Right atrium auricular region (tissue), 2 donors: ENCODE measurements at regions not wholly inside any gene's neighbourhood (a gene's known extent, or its start where the extent isn't known, plus 50 kb on each side); places are given as distances from the start of the nearest gene placed in this dataset.
A peak's percentile ranks its signal among the peaks of the same experiment; 100 is the strongest.

Experiments used
- DNase-seq: peaks from one replicate; pipeline ENCODE4 v3.0.0-alpha.2; 2019; ENCODE audit warnings: low spot score
- H3K27ac ChIP-seq, 2 donors: fragments of 200-600 bp; sonication (generic); 1 replicate in 1 of 2; 2 replicates in 1 of 2; pipeline ENCODE4 v1.5.1; 2016 to 2019
- H3K27me3 ChIP-seq, 2 donors: fragments of 200-600 bp; sonication (generic); one replicate each; pipeline versions ENCODE4 v1.5.1 to v1.6.0; 2017 to 2019
- H3K36me3 ChIP-seq: fragments of 200-600 bp; sonication (generic); one replicate; pipeline ENCODE4 v1.5.1; 2016
- H3K4me1 ChIP-seq, 2 donors: fragments of 200-600 bp; sonication (generic); one replicate each; pipeline versions ENCODE4 v1.5.1 to v1.6.0; 2017 to 2019
- H3K4me3 ChIP-seq, 2 donors: fragments of 200-600 bp; sonication (generic); 1 replicate in 1 of 2; 2 replicates in 1 of 2; pipeline ENCODE4 v1.5.1; 2017 to 2019; ENCODE audit warnings: mild to moderate bottlenecking in 1 of 2, moderate library complexity in 1 of 2
- H3K9me3 ChIP-seq, 2 donors: fragments of 200-600 bp; sonication (generic); one replicate each; pipeline ENCODE4 v1.5.1; 2019
- TF ChIP-seq, protein P1 (sequence below), 2 donors: fragments of 200-600 bp; sonication (generic); IDR thresholded peaks; one replicate each; pipeline ENCODE4 v1.5.1; 2019; ENCODE audit warnings: antibody characterized with exemption in 2 of 2

GRCh38 chr2:15760232-15760910 lies 168.7 kb downstream of the DDX1 start:
- H3K4me3 ChIP-seq, result no peak overlapping the region
- H3K4me1 ChIP-seq, result no peaks in the 10 kb centered on the region
- TF ChIP-seq, protein P1, sequence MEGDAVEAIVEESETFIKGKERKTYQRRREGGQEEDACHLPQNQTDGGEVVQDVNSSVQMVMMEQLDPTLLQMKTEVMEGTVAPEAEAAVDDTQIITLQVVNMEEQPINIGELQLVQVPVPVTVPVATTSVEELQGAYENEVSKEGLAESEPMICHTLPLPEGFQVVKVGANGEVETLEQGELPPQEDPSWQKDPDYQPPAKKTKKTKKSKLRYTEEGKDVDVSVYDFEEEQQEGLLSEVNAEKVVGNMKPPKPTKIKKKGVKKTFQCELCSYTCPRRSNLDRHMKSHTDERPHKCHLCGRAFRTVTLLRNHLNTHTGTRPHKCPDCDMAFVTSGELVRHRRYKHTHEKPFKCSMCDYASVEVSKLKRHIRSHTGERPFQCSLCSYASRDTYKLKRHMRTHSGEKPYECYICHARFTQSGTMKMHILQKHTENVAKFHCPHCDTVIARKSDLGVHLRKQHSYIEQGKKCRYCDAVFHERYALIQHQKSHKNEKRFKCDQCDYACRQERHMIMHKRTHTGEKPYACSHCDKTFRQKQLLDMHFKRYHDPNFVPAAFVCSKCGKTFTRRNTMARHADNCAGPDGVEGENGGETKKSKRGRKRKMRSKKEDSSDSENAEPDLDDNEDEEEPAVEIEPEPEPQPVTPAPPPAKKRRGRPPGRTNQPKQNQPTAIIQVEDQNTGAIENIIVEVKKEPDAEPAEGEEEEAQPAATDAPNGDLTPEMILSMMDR (IDR thresholded peaks at IDR 0.05), result no peak
- DNase-seq, result no peak
- H3K9me3 ChIP-seq, result no peaks in the 10 kb centered on the region
- H3K27me3 ChIP-seq, result no peaks in the 10 kb centered on the region
- H3K36me3 ChIP-seq, result no peaks in the 10 kb centered on the region
- H3K27ac ChIP-seq, result no peak overlapping the region

GRCh38 chr2:15761056-15761455 lies 169.4 kb downstream of the DDX1 start:
- TF ChIP-seq, protein P1 (IDR thresholded peaks at IDR 0.05), result no peak
- DNase-seq, result peak; percentile 21
- Histone ChIP-seq H3K27ac (no peak overlapping the region), H3K9me3 (no peaks in the 10 kb centered on the region), H3K4me1 (no peaks in the 10 kb centered on the region), H3K4me3 (no peak overlapping the region), H3K27me3 (no peaks in the 10 kb centered on the region), H3K36me3 (no peaks in the 10 kb centered on the region)

GRCh38 chr2:15761910-15762309 lies 170.2 kb downstream of the DDX1 start:
- TF ChIP-seq, protein P1 (IDR thresholded peaks at IDR 0.05), result no peak
- no peak overlapping the region for H3K27ac ChIP-seq

DNA sequence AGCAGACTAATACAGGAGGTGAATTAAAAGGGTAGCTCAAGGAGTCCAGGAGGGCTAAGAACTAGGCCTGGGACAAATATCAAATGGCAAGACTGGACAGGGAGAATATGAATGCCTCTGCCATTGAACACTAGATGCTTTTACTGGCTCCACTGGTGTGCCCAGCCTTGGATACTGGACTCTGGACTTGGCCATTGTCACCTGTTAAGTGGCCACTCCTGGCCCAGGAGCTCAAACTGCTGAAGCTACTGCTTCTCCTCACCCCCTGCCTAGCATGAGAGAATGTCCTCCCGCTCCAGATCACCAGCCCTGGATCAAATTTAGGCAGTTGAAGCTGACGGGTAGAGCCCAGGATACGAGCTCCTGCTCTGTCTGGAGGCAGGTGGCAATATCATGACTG lies 170.8 kb downstream of the DDX1 start:
- peak; percentile 38 for DNase-seq
- no peak overlapping the region for H3K27ac ChIP-seq

More at GRCh38 chr2:15761910-15762309, 170.2 kb downstream of the DDX1 start:
- Histone ChIP-seq H3K4me1 (no peaks in the 10 kb centered on the region), H3K9me3 (no peaks in the 10 kb centered on the region), H3K27me3 (no peaks in the 10 kb centered on the region), H3K36me3 (no peaks in the 10 kb centered on the region), H3K4me3 (no peak overlapping the region)
- DNase-seq, result no peak

GRCh38 chr2:15763106-15763821 lies 171.6 kb downstream of the DDX1 start:
- H3K27ac ChIP-seq, result no peak overlapping the region
- no peaks in the 10 kb centered on the region for H3K27me3 ChIP-seq

More for the DNA sequence above, 170.8 kb downstream of the DDX1 start:
- H3K27me3 ChIP-seq, result no peaks in the 10 kb centered on the region
- no peaks in the 10 kb centered on the region for H3K4me1 ChIP-seq
- no peaks in the 10 kb centered on the region for H3K36me3 ChIP-seq
- TF ChIP-seq, protein P1 (IDR thresholded peaks at IDR 0.05), result no peak
- no peaks in the 10 kb centered on the region for H3K9me3 ChIP-seq
- no peak overlapping the region for H3K4me3 ChIP-seq

More at GRCh38 chr2:15763106-15763821, 171.6 kb downstream of the DDX1 start:
- Histone ChIP-seq H3K9me3 (no peaks in the 10 kb centered on the region), H3K36me3 (no peaks in the 10 kb centered on the region), H3K4me1 (no peaks in the 10 kb centered on the region), H3K4me3 (no peak overlapping the region)
- peak; percentile 42 for DNase-seq
- TF ChIP-seq, protein P1 (IDR thresholded peaks at IDR 0.05), result no peak
